GM08714 (cell line): ENCODE measurements at regions not wholly inside any gene's neighbourhood (a gene's known extent, or its start where the extent isn't known, plus 50 kb on each side); places are given as distances from the start of the nearest gene placed in this dataset.

Experiments used
- H3K4me3 ChIP-seq: fragments of 200-500 bp; sonication (Bioruptor generic); 2 replicates; pipeline ENCODE4 v1.5.1; 2014; ENCODE audit warnings: mild to moderate bottlenecking, low read length, inconsistent platforms
- ZNF274 ChIP-seq: IDR thresholded peaks from 2 replicates; pipeline ENCODE4 v1.6.1; 2012; ENCODE audit warnings: mild to moderate bottlenecking, low read depth, low read length

DNA sequence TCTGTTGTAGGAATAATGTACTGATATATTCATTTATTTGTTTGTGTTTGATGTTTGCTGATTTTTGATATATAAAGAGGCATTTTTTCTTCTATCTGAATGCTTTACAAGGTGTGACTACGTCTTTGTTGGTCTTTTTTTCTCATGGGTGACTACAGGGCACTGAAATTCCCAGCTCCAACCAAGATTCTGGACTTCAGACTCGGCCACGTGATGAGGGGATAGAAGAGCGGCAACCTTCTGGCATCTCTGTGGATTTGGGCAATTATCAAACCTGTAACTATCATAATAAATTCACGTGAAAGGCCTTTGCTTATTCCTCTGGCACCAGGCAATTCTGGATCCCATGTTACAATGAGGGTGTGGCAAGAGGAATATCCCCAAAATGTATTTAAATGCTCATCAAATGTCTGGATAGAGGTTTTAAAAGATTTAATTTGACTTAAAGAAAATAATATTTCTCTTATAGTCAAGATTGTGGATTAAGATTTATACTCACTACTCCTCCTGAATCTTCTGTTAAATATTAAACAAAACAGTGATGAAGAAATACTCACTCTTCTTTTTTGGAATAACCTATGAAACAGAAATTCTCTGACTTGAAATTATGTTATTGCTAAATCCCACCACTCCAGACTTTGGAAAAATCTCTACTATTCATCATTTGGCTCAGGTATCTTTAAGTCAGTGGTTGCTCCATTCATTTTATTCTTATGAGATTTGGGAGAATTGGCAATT is 276.3 kb downstream of the GPR37 start:
- no peak for TF ChIP-seq ZNF274
- H3K4me3 ChIP-seq, result no peak overlapping the region

DNA sequence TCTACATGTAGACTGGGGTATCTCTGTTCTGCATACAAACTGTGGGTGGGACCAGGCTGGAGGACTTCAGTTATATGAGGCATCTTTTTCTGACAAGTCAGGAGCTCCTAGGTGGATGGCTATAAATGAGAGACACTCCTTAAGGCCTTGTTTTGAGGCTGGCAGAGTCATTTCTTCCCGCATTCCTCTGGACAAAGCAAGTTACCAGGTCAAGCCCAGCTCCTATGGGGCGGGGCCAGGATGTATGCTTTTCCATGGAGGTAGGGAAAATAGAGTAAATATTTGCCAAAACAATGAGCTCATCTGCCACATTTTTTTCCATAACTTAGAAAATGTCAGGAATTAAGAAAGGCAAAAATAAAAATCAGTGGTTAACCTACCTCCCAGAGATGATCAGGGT is 283.4 kb downstream of the GPR37 start:
- no peak overlapping the region for H3K4me3 ChIP-seq
- no peak for TF ChIP-seq ZNF274

DNA sequence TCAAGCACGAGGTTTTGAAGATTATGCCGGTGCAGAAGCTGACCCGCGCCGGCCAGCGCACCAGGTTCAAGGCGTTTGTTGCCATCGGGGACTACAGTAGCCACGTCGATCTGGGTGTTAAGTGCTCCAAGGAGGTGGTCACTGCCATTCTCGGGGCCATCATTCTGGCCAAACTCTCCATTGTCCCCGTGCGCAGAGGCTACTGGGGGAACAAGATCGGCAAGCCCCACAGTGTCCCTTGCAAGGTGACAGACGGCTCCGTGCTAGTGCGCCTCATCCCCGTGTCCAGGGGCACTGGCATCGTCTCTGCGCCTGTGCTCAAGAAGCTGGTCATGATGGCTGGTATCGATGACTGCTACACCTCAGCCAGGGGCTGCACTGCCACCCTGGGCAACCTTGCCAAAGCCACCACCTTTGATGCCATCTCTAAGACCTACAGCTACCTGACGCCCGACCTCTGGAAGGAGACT is 284.7 kb downstream of the GPR37 start:
- no peak for TF ChIP-seq ZNF274
- no peak overlapping the region for H3K4me3 ChIP-seq

DNA sequence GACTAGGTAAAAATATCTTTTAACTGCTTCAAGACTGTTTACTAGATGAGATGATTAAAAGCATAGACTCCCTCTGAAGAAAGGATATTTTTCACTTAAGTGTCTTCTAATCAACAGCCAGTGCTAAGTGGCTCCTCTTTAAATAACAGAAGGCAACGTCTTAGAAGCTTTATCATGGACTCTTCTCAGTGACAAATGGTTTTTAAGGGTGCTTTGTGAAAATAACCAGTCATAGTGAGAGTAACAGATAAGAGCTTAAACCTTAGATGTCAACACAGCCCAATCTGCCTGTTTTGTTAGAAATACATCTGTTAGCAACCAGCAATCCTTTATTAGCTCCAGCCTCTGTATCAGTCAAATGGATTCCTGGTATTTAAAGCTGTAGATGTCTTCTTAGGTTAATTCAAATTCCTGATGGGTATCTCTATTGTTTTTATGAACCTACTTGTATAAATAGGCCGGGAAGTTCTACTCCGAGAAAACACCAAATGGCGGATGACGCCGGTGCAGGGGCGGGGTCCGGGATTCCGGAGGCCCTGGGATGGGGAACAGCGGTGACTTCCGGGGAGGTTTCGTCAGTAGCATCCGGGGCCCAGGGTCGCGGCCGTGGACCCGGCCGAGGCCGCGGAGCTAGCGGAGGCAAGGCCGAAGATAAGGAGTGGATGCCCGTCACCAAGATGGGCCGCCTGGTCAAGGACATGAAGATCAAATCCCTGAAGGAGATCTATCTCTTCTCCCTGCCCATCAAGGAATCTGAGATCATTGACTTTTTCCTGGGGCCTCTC is 285.4 kb downstream of the GPR37 start:
- H3K4me3 ChIP-seq, result no peak overlapping the region
- TF ChIP-seq ZNF274, result no peak

DNA sequence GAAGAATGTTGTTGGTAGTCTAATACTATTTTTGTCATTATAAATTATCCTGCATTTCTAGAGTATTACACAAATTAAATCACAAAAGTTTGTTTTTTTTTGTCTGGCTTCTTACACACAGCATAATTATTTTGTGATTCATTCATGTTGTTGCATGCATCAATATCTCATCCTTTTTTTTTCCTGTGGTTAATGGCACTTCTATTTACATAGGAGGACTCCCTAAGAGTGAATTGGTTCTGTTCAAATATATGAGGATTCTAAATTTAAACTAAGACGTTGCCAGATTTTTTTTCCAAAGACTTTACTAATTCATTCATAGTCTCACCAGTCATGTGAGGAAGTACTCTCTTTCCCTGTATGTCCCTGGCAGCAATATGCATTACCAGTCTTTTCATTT is 303.3 kb downstream of the GPR37 start:
- no peak overlapping the region for H3K4me3 ChIP-seq
- no peak for TF ChIP-seq ZNF274

DNA sequence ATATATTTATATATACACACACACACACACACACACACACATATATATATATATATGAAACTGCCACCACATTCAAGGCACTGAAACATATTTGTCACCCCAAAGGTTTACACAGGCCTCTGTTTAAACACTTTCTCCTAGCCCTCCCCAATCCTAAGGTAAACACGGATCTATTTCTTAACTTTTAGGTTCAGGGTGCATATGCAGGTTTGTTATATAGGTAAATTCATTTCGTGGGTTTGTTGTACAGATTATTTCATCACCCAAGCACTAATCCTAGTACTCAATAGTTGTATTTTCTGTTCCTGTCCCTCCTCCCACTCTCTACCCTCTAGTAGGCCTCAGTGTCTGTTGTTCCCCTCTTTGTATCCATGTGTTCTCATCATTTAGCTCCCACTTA is 305.0 kb downstream of the GPR37 start:
- H3K4me3 ChIP-seq, result no peak overlapping the region
- no peak for TF ChIP-seq ZNF274

DNA sequence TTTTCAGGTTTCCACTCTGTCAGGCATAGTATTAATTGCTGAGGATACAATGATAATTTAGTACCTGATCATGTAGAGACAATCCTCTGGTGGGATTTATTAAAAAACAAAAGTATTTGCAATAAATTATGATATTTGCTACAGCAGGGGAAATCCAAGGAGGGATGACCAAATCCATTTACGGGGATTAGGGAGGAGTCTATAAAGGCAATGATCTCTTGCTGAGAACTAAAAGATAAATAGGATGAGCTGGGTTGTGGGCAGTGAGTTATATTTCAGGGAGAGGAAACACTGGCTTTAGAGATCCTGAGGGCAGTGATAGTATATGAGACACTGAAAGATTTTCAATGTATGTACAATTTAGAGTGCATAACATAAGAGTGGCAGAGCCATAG is 305.5 kb downstream of the GPR37 start:
- H3K4me3 ChIP-seq, result no peak overlapping the region
- TF ChIP-seq ZNF274, result no peak

DNA sequence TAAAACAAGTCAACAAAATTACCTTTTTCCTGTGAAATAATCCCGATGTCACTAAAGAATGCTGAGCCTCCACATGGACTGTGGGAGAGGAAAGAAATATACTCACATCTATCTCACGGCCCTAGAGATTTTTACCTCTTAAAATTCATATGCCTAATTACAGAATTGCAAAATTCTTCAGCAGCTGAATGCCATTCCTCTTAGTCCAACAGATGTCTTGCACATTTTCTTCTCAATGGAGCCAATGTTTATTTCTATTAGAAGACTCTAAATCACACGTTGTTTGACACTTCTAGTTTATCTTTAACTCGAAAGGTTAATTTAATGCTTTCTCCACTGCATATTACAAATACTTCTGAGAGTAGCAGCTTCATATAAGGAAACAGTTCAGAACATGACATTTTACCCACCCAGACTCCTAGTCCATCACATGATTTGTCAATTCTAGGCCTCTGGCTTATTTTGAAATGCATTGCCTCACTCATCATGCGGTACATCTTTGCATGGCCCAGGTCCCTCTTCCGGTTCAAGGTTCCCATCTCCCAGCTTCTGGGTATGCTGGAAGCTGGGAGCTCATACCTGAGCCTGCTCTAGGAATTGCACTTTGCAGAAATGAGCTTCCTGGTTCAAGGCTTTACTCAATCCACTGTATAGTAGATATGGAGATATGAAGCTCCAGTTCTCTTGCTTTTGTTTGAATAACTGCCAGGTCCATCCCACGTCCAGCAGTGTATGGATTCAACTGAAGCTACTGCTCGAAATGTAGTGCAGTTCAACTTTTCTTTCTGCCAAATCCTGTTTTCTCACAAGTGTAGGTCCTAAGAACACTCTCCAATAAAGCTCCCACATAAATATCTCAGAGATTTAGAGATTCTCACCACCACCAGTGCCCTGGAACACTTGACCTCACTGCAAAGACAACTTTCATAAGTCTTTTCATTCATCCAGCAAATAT is 306.2 kb downstream of the GPR37 start:
- H3K4me3 ChIP-seq, result no peak overlapping the region
- no peak for TF ChIP-seq ZNF274

DNA sequence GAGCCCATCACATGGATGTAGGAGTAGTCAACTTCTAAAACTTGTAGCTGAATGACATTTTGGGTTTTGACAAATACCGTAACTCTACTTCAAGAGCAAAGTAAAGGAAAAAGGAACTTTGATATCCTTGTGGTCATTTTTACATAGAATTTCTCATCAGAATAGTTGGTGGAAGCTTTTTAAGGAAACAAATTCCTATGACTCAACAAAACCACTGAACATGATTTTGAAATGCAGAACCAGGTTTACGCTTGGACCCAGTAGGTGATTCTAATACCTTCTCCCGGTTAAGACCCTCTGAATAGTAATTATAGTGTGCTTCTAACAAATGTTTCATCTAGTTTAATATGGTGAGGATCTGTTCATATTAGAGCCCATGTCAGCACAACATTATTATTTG is 307.8 kb downstream of the GPR37 start:
- no peak for TF ChIP-seq ZNF274
- H3K4me3 ChIP-seq, result no peak overlapping the region

DNA sequence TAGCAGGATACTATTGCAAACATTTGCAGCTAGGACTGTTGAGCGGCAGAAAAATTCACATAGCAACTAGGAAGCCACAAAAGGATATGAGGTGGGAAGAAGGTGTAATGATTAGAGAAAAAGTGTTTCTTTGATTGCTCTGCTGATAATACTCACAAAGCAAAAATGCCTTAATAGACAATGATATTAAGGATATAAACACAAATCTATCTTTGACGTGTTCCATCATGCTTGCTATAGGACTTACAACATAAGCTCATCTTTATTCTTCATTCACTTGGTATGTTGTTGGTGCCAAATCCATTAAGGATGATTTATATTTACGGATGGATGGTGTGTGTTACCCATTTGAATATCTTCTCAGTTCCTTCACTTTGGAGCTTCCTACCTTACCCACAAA is 309.3 kb downstream of the GPR37 start:
- TF ChIP-seq ZNF274, result no peak
- H3K4me3 ChIP-seq, result no peak overlapping the region

DNA sequence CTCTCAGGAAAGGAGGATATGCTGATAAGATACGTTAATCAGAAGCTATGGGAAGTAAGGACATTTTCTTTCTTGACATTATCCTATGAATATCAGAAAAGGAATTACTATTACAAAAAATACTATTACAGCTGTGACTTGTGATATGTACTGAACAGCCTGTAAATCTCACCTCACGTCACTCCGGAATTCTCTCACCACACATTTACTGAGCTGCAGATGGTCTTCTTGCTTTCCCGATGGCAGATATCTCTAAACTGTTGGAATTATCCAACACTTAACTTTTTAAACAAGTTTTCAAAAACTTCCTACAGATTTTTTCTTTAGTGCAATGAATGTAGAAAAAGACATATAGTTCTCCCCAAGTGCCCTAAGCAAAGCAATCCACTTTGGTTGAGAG is 313.4 kb downstream of the GPR37 start:
- no peak for TF ChIP-seq ZNF274
- H3K4me3 ChIP-seq, result no peak overlapping the region

DNA sequence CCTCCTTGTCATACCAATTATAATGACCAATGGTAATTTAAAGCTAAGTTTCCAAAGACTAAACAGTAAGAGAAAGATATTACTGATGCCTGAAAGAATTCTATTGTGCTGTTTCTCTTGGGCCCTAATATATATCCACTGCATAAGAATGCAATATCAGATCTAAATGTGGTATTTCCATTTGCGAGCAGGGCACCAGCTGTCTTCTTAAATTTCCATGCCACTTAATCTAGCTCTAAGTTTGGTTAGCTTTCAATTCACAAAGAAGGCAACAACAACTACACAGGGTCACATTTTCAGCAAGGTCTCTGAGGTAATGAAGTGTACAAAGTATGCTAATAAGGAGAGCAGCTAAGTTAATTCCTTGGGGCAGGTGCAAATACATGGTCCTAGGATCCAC is 315.7 kb downstream of the GPR37 start:
- H3K4me3 ChIP-seq, result no peak overlapping the region
- no peak for TF ChIP-seq ZNF274

DNA sequence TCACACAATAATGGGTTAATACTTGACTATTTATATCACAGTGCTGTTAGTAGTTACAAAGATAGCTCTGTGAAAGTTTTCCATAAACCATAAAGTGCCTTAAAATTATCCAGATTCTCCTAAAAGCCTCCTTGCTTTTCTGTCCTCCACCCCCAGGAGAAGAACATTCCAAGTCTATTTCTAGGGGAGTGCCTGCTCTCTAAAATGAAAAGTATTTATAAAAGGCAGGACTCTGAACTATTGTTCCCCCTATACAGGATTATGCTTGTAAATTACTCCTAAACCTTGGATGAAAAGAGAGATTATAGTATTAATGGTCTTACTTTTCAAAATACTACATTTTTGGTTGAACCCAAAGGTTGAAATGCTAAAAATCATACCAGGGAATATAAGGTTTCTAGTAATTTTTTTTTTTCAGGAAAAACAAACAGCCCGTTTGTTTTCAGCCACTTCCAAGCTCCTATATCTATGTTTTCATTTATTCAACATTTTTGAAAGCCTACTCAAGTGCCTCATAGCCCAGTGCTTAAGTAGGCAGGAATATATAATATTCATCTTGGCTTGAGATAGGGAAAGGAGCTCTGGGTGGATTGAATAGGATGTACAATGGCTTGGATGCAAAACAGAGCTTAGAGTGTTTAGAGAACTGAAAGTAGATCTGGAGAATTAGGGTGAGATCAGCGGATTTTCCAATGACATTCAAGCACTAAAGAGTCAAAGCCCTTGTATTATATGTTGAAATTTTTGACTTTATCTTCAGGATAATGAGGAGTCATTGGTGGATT is 320.7 kb downstream of the GPR37 start:
- TF ChIP-seq ZNF274, result no peak
- no peak overlapping the region for H3K4me3 ChIP-seq
